ENCODE measurements at regions not wholly inside any gene's neighbourhood (a gene's known extent, or its start where the extent isn't known, plus 50 kb on each side); places are given as distances from the start of the nearest gene placed in this dataset.

- DNase-seq (ENCODE audit: extremely low spot score) = no peak
- ChIA-PET CTCF (no interaction called here), POLR2A (no interaction called here)
- TF ChIP-seq FOXK2 (IDR thresholded peaks at IDR 0.05) (no peak), ELF4 (IDR thresholded peaks at IDR 0.05) (no peak), SP1 (IDR thresholded peaks at IDR 0.05) (no peak), ARNT (IDR thresholded peaks at IDR 0.05) (no peak), LEF1 (IDR thresholded peaks at IDR 0.05; ENCODE audit: borderline replicate concordance) (no peak)
These were observed 131.5 kb upstream of the JCAD start for GRCh38 chr10:30190577-30191552.

- DNase-seq (ENCODE audit: extremely low spot score) = no peak
- ChIA-PET POLR2A (no interaction called here), CTCF (no interaction called here)
- no peak for TF ChIP-seq HDGF (IDR thresholded peaks at IDR 0.05; ENCODE audit: borderline replicate concordance)
- no peak for TF ChIP-seq LEF1 (IDR thresholded peaks at IDR 0.05; ENCODE audit: borderline replicate concordance)
- no peak for TF ChIP-seq SUZ12 (IDR thresholded peaks at IDR 0.05)
- TF ChIP-seq FOXK2 (IDR thresholded peaks at IDR 0.05) = no peak
- no peak for TF ChIP-seq ARNT (IDR thresholded peaks at IDR 0.05)
- TF ChIP-seq L3MBTL2 (conservative IDR thresholded peaks at IDR 0.05) = no peak
- no peak for TF ChIP-seq FOXM1 (IDR thresholded peaks at IDR 0.05; ENCODE audit: borderline replicate concordance)
- no peak for TF ChIP-seq ELF4 (IDR thresholded peaks at IDR 0.05)
- TF ChIP-seq TARDBP (IDR thresholded peaks at IDR 0.05) = no peak
- TF ChIP-seq BHLHE40 (IDR thresholded peaks at IDR 0.05; ENCODE audit: borderline replicate concordance) = no peak
- TF ChIP-seq ZNF384 (IDR thresholded peaks at IDR 0.05) = no peak
- TF ChIP-seq PKNOX1 (IDR thresholded peaks at IDR 0.05) = no peak
- TF ChIP-seq SP1 (IDR thresholded peaks at IDR 0.05) = no peak
- no peak for TF ChIP-seq CTBP1 (IDR thresholded peaks at IDR 0.05; ENCODE audit: borderline replicate concordance)
- TF ChIP-seq FOXA1 (IDR thresholded peaks at IDR 0.05) = no peak
- no peak for TF ChIP-seq NFRKB (IDR thresholded peaks at IDR 0.05)
These were observed 129.8 kb upstream of the JCAD start for GRCh38 chr10:30189238-30189580.

- ChIA-PET CTCF (no interaction called here), POLR2A (no interaction called here)
- TF ChIP-seq LEF1 (IDR thresholded peaks at IDR 0.05; ENCODE audit: borderline replicate concordance) (no peak), NFRKB (IDR thresholded peaks at IDR 0.05) (no peak), L3MBTL2 (conservative IDR thresholded peaks at IDR 0.05) (no peak), FOXK2 (IDR thresholded peaks at IDR 0.05) (no peak), TARDBP (IDR thresholded peaks at IDR 0.05) (no peak), FOXA1 (IDR thresholded peaks at IDR 0.05) (no peak)
- no peak for DNase-seq (ENCODE audit: extremely low spot score)
These were observed 129.3 kb upstream of the JCAD start for GRCh38 chr10:30188556-30189237.

- TF ChIP-seq TARDBP (IDR thresholded peaks at IDR 0.05) = no peak
- TF ChIP-seq FOXK2 (IDR thresholded peaks at IDR 0.05) = no peak
- TF ChIP-seq NFRKB (IDR thresholded peaks at IDR 0.05) = no peak
- no peak for TF ChIP-seq FOXA1 (IDR thresholded peaks at IDR 0.05)
- no peak for TF ChIP-seq ELF4 (IDR thresholded peaks at IDR 0.05)
- TF ChIP-seq ARNT (IDR thresholded peaks at IDR 0.05) = no peak
- no peak for TF ChIP-seq FOXM1 (IDR thresholded peaks at IDR 0.05; ENCODE audit: borderline replicate concordance)
- TF ChIP-seq LEF1 (IDR thresholded peaks at IDR 0.05; ENCODE audit: borderline replicate concordance) = no peak
- POLR2A ChIA-PET = no interaction called here
- CTCF ChIA-PET = interaction anchor here (0.6 kb wide), 1 partner anchor 80 kb away, joined by 3 read pairs; no protein-coding TSS in a partner anchor
- no peak for DNase-seq (ENCODE audit: extremely low spot score)
These were observed 128.7 kb upstream of the JCAD start for GRCh38 chr10:30188101-30188500.

GRCh38 chr10:30187010-30187409 lies 127.6 kb upstream of the JCAD start:
- POLR2A ChIA-PET = no interaction called here
- no peak for DNase-seq (ENCODE audit: extremely low spot score)
- TF ChIP-seq ELF4 (IDR thresholded peaks at IDR 0.05) (no peak), ZNF384 (IDR thresholded peaks at IDR 0.05) (no peak), NFRKB (IDR thresholded peaks at IDR 0.05) (no peak), FOXM1 (IDR thresholded peaks at IDR 0.05; ENCODE audit: borderline replicate concordance) (no peak), PKNOX1 (IDR thresholded peaks at IDR 0.05) (no peak), SUZ12 (IDR thresholded peaks at IDR 0.05) (no peak), CTBP1 (IDR thresholded peaks at IDR 0.05; ENCODE audit: borderline replicate concordance) (no peak), FOXA1 (IDR thresholded peaks at IDR 0.05) (no peak), ARNT (IDR thresholded peaks at IDR 0.05) (no peak), BHLHE40 (IDR thresholded peaks at IDR 0.05; ENCODE audit: borderline replicate concordance) (no peak), SP1 (IDR thresholded peaks at IDR 0.05) (no peak), HDGF (IDR thresholded peaks at IDR 0.05; ENCODE audit: borderline replicate concordance) (no peak), L3MBTL2 (conservative IDR thresholded peaks at IDR 0.05) (no peak), FOXK2 (IDR thresholded peaks at IDR 0.05) (no peak), LEF1 (IDR thresholded peaks at IDR 0.05; ENCODE audit: borderline replicate concordance) (no peak), TARDBP (IDR thresholded peaks at IDR 0.05) (no peak)
- CTCF ChIA-PET = no interaction called here

GRCh38 chr10:30186371-30186875 lies 127.0 kb upstream of the JCAD start:
- POLR2A ChIA-PET = no interaction called here
- no peak for TF ChIP-seq ELF4 (IDR thresholded peaks at IDR 0.05)
- TF ChIP-seq LEF1 (IDR thresholded peaks at IDR 0.05; ENCODE audit: borderline replicate concordance) = no peak
- TF ChIP-seq HDGF (IDR thresholded peaks at IDR 0.05; ENCODE audit: borderline replicate concordance) = no peak
- TF ChIP-seq BHLHE40 (IDR thresholded peaks at IDR 0.05; ENCODE audit: borderline replicate concordance) = no peak
- no peak for TF ChIP-seq SP1 (IDR thresholded peaks at IDR 0.05)
- no peak for TF ChIP-seq PKNOX1 (IDR thresholded peaks at IDR 0.05)
- TF ChIP-seq L3MBTL2 (conservative IDR thresholded peaks at IDR 0.05) = no peak
- no peak for TF ChIP-seq FOXA1 (IDR thresholded peaks at IDR 0.05)
- no peak for TF ChIP-seq FOXK2 (IDR thresholded peaks at IDR 0.05)
- no peak for TF ChIP-seq FOXM1 (IDR thresholded peaks at IDR 0.05; ENCODE audit: borderline replicate concordance)
- no peak for DNase-seq (ENCODE audit: extremely low spot score)
- CTCF ChIA-PET = interaction anchor here (0.6 kb wide), 1 partner anchor 183 kb away, joined by 4 read pairs; no protein-coding TSS in a partner anchor
